HG03135 (cell line): ENCODE measurements at regions not wholly inside any gene's neighbourhood (a gene's known extent, or its start where the extent isn't known, plus 50 kb on each side); places are given as distances from the start of the nearest gene placed in this dataset.

ENCODE experiments used
- ATAC-seq: cut with Tn5 transposase; IDR thresholded peaks from one replicate; pipeline ENCODE4 v1.9.1; 2021; ENCODE audit warnings: mild to moderate bottlenecking, moderate library complexity; ENCODE audit not compliant: unreplicated experiment

DNA sequence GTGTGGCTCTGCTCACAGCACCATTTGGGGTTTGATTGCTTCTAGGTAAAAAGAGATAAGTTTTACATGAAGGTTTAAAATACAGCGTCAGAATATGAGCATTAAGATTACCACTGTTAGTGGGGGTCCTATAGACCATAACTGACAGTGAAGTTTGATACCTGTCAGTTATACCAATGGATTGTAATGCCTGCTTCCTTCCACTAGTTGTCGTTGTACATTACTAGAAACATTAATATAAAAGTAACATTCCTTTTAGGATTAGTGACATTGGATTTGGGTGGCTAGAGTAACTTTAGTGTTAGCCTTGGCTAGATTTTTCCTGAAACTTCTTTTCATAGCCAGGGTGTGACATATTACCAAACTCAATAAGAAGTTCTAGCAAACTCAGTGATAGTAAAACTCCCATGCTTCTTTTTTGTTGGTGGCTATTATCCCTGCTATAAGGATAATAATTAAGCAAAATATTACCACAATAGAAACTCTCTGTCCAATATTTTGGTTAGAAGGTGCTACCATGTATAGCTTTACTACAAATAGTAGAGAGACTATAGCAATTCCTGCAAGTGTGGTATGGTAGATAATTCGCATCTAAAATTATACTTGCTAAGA lies 57.1 kb downstream of the FAM181B start:
- ATAC-seq: no peak

DNA sequence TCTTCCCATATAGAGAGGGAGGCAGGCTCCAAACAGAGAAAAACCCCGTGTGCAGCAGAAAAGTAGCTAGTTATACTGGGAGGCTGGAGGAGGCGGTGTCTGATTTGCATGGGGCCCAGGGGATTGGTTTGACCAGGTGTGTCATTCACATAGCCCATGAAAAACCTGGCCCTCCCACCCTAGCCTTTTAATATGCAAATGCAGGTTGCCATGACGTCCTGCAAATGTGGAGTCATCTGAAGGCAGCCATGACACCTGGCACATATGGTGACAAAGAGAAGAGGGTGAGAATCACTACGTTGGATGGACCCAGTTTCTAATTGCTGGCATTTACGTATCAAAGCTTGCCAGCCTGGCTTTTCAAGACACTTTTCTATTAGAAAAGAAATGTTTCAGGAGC lies 57.8 kb downstream of the FAM181B start:
- ATAC-seq: no peak

DNA sequence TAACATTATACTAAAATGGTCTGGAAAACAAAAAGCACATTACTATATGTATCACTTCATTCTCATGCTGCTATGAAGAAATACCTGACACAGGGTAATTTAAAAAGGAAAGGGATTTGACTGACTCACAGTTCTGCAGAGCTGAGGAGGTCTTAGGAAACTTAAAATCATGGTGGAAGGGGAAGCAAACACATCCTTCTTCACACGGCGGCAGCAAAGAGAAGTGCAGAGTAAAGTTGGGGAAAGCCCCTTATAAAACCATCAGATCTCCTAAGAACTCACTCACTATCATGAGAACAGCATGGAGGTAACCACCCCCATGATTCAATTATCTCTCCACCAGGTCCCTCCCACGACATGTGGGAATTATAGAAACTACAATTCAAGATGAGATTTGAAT lies 60.0 kb downstream of the FAM181B start:
- ATAC-seq: no peak

DNA sequence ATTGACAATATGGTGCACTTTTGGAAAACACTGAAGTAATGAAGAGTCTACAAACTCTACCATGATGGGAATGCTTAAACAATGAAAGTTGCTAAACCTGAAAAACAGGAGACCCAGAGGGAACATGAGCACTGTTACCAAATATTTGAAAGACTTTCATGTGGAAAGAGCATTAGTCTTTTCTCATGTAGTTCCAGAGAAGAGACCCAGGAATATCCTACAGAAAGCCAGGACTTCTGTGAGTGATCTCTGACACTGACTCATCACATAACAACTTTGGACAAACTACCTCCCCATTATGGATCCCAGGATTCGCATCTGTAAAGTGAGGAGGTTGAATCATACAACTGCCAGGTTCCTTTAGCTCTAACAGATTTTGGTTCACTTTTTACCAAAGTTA lies 62.2 kb downstream of the FAM181B start:
- ATAC-seq: no peak

DNA sequence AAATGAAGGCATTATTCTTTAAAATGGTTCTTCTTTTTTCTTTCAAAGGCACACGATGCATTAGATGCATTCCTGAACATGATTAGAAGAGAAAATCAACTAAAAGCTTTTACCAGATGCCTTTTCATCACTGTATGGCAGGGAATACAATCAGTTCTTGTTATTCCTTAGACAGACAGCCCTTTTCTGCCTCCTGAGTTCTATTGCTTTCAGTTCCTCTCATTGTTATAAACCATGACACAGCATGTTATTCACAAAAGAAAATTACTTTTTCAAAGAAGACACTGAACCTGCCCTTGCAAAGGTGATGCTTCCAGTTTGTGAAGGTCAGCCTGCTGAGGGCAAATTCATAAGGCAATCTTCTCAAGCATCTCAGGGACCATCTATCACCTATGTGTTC lies 70.1 kb downstream of the FAM181B start:
- ATAC-seq: no peak

DNA sequence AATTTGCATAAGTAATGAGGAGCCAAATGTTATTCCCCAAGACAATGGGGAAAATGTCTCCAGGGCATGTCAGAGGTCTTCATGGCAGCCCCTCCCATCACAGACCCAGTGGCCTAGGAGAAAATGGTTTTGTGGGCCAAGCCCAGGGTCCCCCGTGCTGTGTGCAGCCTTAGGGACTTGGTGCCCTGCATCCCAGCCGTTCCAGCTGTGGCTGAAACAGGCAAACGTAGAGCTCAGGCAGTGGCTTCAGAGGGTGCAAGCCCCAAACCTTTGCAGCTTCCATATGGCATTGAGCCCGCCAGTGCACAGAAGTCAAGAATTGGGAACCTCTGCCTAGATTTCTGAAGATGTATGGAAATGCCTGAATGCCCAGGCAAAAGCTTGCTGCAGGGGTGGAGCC lies 79.9 kb downstream of the FAM181B start:
- ATAC-seq: no peak

DNA sequence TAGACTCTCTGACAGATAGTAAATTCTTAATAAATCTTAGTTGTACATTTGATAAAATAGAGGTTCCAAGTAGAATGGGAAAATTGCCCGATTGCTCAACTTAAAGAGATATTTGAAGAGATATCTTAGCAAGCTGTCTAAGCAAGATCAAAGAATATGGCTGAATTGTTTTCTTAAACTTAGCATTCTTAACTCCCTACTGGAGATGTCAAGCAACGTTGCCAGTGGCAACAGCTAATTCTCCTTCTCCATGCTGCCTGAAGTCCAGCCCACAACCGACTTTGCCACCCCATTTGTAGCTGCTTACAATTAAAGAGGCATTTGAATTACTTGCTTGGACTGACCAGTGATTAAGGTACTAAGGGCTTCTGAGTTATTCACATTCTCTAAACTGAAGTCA lies 94.4 kb downstream of the FAM181B start:
- no peak for ATAC-seq

DNA sequence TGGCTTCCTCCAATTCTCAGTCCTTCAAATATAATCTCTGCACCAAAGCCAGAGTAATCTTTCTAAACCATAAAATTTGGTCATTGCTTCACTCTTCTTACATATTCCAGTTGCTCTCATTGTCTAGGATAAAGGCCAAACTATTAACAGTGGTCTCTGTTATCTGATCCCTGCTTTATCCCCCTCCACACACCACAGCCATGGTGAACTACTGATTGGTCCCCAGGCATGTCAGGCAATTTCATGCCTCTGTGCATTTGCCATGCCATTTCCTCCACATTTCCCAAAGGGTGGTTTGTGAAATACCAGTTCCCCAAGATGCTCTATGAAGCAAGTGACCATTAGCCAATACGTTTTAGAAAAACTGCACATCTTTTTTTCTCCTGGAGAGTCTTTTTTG lies 97.0 kb downstream of the FAM181B start:
- ATAC-seq: no peak

DNA sequence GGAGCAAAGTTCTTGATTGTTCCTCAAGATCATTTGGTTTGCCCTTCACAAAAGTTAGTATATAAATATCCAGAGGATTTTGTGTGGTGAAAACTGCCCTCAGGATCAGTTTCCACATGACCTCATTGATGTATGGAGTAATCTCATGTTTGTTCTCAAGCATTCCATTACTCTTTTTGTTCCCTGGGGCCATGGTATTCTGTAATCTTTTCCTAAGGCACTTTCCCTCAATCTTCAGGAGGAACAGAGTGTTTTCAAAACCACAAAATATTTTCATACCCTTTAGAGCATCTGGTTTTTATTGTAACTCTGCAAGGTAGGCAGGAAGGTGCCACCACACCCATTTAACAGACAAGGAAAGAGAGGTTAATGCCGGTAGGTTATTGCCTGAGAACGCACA lies 99.6 kb downstream of the FAM181B start:
- no peak for ATAC-seq

DNA sequence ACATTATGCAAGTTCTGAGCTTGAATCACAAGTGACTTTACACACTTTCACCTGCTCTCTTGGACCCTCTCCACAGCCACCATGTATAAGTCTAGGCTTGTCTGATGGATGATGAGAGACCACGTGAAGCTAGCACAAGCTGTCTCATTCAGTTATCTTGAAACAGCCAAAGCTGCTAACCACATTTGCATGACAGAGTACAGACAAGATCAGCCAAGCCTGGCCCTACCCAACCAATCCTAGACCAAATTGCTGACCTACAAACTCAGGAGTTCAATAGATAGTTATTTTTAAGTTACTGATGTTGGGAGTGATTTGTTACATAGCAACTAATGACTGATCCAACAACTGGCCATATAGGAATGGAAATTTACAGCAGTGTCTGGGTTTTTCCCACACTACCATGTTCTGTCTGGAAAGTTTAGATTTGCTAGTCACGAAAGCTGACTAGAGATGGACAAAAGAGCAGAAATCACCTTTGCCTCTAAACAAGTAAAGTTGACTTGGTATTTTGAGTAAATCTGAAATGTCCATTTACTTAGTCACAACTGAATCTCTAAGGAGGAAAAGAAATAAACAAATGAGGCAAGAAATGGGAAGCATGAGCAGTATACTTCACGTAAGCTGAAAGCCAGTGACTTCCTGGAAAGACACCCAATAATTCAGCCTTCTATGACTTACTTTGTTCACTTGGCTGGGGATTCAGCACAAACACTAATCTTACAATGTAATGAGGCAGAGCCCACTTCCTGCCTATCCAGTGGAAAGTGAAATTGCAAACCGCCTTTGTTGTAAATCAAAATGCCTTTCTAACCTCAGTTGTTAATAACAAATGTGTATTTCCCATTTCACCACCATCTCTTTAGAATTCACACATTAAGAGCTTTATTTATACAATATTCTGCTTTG lies 101.7 kb downstream of the FAM181B start:
- ATAC-seq: peak; percentile 82

DNA sequence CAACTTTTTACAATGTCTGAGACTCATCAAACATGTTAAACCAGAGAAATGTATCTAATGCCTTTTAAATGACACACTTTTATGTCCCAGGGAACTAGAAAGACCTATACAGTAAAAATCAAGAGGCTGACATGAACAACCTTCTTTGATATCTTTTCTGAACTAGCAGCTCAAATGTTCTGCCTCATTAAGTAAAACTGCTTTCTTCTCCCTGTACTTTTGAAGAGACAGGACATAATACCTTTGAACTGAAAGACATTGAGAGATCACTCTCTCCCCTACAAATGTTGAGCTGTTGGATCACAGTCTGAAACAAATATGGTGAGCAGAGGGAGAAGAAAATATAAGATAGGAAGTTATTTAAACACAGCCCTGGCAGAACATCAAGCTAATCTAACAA lies 123.0 kb downstream of the FAM181B start:
- ATAC-seq: no peak

DNA sequence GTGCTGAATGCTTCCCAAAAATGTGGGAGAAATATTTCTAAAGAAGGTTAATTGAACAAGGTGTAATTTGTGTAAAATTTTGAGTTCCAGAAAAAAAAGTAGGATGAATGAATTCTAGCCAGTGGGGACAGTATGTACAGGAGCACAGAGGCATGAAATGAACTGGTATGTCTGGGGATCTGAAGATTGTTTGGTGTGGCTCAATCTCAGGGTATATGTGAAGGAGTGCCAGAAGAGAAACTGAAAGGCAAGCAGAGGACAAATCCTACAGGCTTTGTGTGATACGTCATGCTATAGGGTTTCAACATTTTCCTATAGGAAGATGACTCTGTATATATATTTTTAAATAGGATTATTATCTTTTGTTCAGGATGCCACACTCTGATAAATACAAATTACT lies 126.9 kb downstream of the FAM181B start:
- no peak for ATAC-seq

DNA sequence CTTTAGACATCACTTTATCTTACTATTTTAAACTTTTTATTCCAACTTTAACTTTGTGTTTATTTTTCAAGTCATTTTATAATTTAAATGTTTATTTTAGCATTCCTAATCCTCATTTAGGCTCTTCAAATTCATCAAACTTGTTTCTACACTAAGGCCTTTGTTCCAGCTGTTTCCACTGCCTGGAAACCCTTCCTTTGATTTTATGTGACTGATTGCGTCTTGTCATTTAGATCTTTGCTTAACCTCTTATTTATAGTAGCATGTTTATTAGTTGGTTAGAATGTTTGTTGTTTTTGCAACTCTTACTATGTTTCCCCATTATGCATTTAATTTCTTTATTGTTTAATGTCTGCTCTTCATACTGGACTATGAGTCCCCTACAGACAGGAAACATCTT lies 132.0 kb downstream of the FAM181B start:
- ATAC-seq: no peak

DNA sequence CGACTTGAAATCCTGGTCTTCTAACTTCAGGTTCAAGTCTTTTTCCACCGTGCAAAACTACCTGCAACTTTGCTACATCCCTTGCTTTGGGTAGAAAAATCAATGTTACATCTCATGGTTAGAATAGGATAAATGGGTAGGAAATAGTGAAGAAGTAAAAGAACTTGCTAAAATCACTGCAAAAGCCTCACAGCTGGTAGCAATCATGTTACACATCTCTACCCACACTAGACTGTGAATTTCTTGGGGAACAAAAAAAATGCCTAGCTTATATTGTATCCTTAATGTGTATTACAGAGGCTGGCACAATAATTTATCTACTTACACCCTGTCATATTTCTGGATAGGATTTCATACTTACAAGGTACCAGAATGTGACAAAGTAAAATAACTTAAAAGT lies 133.8 kb downstream of the FAM181B start:
- no peak for ATAC-seq

DNA sequence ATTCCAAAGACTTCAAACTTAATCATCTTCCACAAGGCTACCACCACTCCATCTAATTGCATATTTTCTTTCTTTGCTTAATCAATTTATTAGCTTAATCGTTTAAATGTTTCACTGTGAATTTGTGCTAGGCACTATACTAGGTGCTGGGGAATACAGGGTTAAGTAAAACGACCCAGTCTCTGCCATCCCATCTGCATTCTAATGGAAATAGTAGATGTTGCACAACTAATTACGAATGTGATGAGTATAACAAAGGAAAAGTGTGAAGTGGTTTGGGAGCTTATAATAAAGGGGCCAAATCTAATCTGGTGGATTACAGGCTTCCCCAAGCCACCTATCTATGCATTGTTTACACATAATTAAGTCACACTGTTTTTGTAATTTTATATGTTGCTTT lies 147.1 kb downstream of the FAM181B start:
- no peak for ATAC-seq

DNA sequence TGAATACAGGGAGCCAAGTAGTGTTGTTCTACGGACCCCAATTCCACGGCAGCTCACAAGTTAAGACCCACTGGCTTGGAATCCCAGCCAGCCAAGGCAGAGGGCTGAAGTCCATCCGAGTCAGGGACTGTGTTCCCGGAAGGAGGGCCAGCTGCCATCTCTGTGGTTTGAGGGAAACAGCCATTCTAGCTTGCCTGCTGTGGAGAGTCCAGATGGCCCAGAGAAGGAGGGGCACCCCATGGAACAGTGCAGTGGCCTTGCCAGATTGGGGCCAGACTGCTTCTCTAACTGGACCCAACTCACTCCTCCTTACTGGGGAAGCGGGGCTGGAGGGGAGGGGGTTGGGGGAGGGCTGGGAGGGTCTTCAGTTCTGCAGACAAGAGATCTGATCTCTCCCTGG lies 156.4 kb downstream of the FAM181B start:
- ATAC-seq: no peak

DNA sequence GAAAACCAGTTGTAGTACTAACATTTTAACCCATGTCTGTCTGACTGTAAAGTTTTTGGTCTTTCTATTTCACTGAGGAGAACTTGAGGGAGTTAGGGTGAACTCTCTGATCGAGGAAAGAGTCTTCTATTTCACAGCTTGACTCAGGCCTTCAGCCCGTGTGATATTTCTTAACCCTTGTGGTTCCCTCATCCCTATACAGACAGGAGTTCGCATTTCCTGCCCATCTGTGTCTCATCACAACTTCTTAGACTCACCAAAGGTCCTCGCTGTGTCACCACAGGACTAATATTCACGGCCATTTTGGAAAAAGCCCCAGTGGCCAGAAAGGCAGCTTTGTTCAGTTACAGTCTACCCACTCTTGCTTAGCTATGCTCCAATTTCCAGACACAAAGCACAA lies 172.8 kb downstream of the FAM181B start:
- ATAC-seq: no peak

DNA sequence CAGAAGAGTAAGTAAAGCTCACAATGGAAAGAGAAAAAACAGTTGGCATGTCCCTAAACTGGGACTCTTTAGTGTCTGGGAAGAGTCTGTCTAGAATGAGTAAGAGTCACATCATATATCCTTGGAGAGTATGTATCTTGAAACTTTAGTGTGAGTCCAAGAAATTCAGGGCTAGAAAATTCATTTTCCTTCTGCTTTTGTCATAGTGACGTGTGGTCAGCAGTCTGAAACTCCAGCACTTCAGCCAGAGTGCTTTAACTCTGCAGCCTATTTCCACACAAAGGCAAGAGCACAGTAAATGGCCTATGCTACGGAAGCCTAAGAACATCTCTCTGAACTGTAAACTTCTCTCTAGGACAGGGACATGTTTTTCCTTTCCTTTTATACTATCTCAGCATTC lies 174.1 kb downstream of the FAM181B start:
- no peak for ATAC-seq

DNA sequence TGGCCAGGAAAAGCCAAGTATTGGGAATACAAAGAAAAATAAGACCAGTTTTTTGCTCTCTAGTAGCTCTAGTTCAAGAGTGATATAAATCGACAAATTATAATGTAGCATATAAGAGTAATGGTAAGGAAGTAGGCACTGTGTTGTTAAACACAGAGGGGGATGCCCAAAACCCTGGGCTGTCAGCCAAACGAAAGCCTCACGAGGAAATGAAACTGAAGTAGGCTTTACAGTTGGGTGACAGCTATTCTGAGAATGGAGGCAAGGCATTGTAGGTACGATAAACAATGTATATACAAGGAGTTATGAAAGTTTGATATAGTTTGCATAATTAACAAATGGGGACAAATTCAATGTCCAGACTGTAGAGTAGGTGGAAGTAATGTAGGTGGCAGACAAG lies 176.4 kb downstream of the FAM181B start:
- peak; percentile 96 for ATAC-seq

DNA sequence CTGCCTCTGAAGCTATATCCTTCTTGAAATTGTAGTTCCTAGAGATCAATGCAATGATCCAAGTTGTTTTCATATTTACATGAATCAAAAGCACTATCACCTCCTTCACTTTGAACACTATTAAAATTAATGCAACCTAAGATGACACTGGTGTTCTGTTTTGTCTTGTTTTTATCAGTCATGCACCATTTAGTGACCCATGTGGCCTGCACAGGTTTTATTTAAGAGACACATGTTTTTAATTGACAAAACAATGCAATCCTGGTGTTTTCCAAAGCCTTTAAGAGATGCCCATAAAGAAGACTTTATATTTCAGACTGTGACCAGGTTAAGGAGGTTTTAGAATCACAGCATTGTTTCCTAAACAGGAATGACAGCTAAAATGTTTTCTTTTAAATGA lies 177.5 kb downstream of the FAM181B start:
- no peak for ATAC-seq

DNA sequence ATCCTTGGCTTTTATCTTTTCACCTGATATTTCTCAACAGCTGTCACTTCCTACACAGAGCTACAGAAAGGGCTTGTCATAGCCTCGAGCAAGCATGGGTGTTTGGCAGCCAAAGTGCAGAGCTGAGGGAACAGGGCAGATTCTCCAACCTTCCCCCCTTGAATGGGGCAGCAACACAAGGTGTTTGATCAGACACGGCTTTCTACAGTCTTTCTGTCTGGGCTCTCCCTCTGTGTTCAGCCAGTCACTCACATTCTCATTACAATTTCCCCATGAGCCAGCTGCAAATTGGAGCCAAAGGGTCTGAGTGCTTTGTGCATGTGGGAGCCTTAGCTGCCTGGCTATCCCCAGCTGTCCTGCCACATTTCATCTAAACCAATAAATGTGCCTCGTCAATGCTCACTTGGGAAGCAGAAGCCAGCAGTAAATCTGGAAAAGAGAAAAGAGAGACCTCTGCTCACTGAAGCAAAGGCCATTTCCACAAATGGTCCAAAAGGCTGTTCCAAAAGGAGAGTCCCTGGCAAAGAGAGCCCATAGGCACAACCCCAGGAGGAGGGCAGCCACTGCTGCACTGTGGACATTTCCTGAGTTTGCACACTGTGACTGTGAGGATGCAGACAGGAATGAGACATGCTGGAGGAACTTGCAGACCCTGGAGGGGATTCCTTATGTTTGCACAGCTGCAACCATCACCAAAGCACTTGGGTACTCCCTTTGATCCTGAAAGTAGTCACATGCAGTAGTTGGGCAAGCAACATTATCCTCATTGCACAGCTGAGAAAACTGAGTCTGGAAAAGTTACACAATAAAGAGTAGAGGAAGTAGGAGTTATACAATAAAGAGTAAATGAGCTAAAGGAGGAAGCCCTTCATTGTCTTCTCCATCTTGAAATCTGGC lies 186.8 kb downstream of the FAM181B start:
- no peak for ATAC-seq

DNA sequence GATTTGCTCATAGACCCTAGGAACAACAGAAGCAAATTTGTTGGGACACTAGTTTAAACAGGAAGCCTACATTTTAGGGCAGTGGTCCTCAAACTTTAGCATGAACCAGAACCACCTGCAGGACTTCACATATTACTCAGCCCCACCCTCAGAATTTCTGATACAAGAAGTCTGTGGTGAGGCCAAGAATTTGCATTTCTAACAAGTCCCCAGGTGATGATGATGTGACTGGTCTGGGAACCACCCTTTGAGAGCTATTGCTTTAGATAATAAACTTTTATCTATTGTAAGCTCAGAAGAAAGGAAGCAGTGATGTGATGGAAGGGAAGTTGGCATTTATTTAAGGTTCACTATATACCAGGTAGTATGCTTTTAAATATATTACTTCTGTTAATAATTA lies 194.0 kb downstream of the FAM181B start:
- no peak for ATAC-seq
